ENCODE measurements at regions not wholly inside any gene's neighbourhood (a gene's known extent, or its start where the extent isn't known, plus 50 kb on each side); places are given as distances from the start of the nearest gene placed in this dataset.

DNA sequence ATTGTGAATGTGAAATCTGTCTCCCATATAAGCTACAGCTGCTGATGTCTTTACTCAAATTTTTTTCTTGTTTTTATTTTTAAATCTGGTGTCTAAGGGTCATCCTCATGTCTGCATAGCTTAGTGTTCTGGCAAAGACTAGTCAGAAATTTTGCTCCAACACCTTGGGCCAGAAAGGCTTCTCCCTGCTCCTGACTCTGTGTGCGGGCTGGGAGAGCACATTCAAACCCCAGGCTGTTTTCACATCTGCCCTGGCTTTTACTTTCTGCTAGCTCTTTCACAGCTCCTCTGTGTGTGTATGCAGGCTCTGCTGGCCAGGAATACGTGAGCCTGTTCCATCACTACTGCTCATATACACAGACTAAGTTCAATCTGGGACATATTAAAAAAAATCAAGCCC lies 102.9 kb upstream of the RIOK3 start:
- peak; percentile 94 for FAIRE-seq

- no peak for FAIRE-seq
Measured at GRCh38 chr18:23351521-23351920, 101.6 kb upstream of the RIOK3 start.

DNA sequence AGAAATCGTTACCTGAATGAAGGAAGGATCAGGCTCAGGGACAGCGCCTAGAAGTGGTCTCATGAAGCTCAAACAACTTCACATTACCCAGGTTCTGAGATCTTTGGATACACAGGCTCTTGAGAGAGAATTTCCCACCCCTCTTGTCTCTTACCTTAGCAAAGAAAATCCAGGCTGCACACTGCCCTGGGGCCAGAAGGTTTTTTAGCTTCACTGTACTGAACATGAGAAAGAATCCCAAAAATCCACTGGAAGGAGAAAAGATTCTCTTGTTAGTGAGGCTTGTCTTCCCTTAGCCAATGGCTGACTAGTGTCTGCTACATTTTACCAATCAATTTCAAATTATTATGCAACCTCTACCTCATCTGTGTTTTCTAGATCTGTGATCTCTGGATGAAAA lies 101.0 kb upstream of the RIOK3 start:
- FAIRE-seq, result no peak

DNA sequence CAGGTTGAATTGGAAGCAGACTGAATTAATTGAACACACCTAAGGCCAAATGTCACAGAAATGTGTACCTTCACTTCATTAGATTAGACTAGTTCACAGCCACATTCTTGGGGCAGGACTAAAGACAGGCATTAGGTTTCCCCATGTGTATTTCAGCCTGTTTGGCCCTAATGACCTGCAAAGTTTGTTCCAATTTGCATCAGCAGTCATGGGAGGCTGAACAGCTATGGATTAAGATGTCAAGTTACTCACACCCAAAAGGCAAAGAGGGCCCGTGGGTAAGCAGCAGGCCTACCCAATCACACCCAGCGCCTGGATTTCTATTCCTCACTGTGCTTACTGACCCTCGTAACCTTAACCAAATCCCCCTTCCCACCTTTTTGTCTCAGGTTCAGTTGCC lies 99.6 kb upstream of the RIOK3 start:
- FAIRE-seq, result no peak

- no peak for FAIRE-seq
Measured at GRCh38 chr18:23354625-23355024, 98.5 kb upstream of the RIOK3 start.

DNA sequence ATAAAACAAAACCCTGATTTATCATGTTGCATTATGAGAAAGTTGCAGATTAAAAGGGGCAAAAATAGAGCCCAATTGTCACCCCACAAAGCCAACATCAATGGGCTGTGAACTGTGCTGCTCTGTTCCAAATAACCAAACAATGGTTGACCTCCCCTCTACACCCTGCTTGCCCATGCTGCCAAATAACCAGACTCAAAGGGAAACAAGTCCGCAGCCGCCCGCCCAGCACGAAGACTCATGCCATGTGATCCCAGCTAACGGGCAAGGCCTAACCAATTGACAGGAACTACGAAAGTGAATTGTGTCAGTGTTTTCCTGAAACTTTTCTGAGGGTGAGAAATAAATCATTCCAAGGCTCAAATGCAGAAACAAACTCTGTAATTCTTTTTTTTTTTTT lies 97.9 kb upstream of the RIOK3 start:
- FAIRE-seq, result no peak

GRCh38 chr18:23356424-23356823 lies 96.7 kb upstream of the RIOK3 start:
- no peak for FAIRE-seq

- peak; percentile 86 for FAIRE-seq
Measured at GRCh38 chr18:23356915-23357601, 96.0 kb upstream of the RIOK3 start.

DNA sequence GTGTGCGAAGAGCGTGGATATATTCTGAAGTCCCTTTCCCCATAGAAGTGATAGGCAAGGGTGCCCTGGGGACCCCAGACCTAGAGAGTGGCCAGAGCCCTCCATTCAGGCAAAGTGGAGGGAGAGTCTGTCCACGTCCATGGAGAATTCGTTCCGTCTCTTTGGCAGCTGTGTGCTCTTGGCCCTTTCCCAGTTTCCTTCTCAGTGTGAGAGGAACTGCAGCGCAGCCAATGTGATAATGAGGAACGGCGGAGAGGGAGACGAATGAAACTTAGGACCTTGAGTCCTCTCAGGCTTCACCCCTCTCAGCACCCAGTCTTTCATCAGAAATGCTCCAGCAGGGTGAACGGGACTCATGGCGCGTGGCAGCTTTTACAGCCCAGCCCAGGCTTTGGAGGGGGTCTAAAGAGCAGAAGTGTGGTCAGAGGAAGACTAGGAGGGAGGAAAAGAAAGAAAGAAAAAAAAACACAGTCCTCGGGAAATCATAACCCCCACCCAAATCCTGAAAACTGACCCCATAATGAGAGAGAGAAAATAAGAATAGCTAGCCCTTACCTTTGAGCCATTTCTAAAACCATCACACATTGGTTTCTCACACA lies 95.0 kb upstream of the RIOK3 start:
- no peak for FAIRE-seq

DNA sequence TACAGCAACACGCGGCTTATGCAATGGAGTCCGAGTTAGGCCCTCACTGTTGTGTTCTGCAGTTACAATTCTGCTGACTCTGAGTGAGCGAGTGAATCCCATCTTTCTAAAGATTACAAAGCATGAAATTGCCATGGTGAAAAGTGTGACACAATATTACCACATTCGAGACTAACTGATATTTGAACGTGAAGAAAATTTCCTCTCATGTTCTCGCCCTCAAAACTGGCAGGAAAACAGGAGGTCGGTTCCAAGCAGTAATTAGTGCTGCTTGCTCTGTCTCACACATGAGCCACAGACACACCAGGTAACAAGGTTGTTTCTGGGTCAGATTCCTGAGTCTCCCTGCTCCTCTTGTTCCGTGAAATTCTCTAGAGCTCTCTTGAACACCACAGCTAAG lies 93.7 kb upstream of the RIOK3 start:
- no peak for FAIRE-seq

DNA sequence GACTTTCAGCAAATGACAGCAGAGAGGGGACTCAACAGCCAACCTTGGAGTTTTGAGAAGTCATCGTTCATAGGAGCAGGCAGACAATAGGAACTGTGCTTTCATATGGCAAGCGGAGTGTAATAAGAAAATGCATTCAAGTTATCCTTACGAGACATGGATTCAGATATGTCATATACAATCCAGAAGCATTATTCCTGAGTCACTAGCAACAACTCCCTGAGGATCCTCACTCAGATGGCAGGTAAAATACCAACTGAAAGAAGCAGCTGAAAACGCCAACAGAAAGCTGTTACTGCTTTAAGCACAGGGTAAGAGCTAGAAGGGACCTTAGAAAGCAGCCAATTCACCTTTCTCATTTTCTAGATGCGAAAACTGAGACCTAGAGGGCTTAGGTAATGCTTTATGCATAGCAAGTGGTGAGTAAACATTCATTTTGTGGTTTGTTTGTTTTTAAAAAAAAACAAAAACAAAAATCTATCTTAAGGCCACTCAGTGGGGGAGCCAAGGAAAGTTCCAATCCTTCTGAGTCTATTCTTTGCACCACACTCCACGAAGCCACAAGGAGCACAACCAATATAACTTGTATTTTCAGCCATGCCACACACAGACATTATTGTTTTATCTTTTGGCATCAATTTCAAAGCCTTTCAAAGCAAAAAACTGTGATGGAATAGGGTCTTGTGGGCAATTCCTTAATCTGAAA lies 89.1 kb upstream of the RIOK3 start:
- no peak for FAIRE-seq

DNA sequence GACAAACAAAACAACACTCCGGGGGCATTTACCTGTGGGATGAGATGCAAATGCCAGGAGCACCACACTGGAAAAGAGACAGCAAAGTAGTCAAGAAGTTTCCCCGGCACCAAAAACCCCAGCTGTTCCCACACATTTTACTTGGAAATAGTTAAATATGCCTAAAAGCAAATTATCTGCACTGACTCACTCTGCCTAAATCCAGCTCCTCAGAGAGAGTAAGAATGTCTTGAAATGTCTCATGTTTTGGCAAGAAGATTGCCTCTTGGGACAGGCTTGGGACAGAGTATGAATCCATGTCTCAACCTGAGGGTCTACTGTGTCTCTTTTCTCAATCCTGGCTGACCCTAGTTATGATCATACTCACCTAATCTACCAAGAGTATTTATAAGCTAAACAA lies 87.5 kb upstream of the RIOK3 start:
- no peak for FAIRE-seq

DNA sequence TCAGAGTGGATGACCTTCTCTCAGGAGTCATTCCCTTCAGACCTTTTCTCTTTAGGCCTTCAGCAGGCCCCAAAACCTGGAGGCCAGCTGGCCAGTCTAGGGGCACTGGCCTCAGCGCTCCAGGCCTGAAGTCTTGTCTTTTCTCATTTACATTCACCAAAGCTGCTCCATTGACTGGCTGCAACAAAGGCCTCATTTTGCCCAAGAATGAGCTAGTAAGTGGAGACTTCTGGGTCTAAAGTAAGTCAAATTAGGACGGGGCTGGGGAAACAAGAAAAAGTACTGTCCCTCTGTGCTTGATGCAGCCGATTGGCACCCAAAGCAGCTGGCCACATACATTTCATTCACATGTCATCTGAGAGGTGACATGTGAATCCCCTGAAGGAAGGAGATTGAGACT lies 83.8 kb upstream of the RIOK3 start:
- no peak for FAIRE-seq

DNA sequence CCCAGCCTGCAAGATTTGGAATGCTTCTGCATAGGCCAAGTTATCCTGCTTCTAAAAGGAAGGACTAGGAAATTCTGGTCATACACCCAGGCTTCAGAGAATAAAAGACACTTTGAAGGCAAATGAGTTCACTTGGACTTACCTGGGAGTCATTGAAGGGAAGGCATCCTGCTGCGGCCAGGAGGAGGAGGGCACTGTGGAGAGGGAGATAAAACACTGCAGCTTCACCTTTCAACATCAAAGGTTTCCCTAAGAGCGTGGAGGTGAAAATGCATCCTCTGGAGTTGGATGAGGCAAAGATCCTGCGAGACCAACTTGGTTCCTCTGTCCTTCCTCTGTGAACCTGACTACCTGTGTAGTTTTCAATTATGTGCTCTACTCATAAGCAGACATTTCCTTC lies 79.5 kb upstream of the RIOK3 start:
- FAIRE-seq, result no peak

GRCh38 chr18:23377669-23378301 lies 75.3 kb upstream of the RIOK3 start:
- no peak for FAIRE-seq

DNA sequence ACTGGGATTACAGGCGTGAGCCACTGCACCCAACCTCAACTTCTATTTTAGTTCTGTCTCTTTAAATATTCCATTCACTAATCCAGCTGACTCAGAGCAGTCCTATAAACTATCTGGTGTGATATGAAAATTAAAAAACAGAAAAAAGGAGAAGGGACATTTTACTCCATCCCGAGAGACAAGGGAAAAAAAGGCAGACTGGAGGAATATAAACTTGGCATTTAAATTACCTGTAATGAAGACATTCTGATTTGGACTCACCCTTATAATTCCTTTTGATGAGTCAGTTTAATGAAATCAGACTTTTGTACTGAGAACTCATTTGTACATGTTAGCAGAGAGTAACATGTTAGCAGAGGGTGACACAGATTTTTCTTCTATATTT lies 74.8 kb upstream of the RIOK3 start:
- FAIRE-seq, result no peak

GRCh38 chr18:23380001-23380550 lies 73.0 kb upstream of the RIOK3 start:
- FAIRE-seq, result no peak

- FAIRE-seq, result no peak
Measured at GRCh38 chr18:23380817-23381216, 72.3 kb upstream of the RIOK3 start.

- no peak for FAIRE-seq
Measured at GRCh38 chr18:23383494-23383893, 69.6 kb upstream of the RIOK3 start.

- FAIRE-seq, result no peak
Measured at GRCh38 chr18:23384778-23385736, 68.0 kb upstream of the RIOK3 start.

GRCh38 chr18:23386317-23386716 lies 66.8 kb upstream of the RIOK3 start:
- no peak for FAIRE-seq

GRCh38 chr18:23387265-23387664 lies 65.8 kb upstream of the RIOK3 start:
- no peak for FAIRE-seq

Measured in endometrium (tissue), 2 donors.